Ovary (tissue), 3 donors: ENCODE measurements at regions not wholly inside any gene's neighbourhood (a gene's known extent, or its start where the extent isn't known, plus 50 kb on each side); places are given as distances from the start of the nearest gene placed in this dataset.

ENCODE experiments used
- CTCF ChIP-seq, 3 donors: fragments of 450-650 bp in 2 of 3; fragments of 200-600 bp in 1 of 3; IDR thresholded peaks; one replicate each; pipeline versions ENCODE4 v1.5.1 to v1.8.0; 2016 to 2022; ENCODE audit warnings: antibody characterized with exemption in 3 of 3, mild to moderate bottlenecking in 1 of 3
- POLR2A ChIP-seq: fragments of 450-650 bp; IDR thresholded peaks from one replicate; pipeline ENCODE4 v1.6.1; 2017; ENCODE audit warnings: antibody characterized with exemption, mild to moderate bottlenecking, moderate library complexity
- donor health status: DM: no; HTN: no; CAD: no.

DNA sequence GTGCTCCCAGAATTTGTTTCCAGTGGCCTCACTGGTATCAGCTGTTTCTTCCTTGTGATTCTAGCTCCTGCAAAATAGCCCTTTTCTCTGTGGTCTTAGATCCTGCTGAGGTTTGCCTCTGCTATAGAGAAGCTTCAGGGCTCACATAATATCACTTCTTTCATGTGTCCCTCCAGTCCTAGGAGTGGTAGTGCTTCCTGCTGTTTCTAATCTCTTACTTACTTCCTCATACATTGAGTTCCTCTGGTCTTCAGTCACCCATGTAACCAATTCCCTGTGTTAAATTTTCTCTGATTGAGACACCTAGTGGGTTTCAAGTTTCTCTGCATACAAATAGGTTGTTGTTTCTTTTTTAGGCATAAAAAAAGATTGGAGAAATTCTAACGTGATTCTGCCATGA is 1567.9 kb downstream of the ARAP2 start:
- TF ChIP-seq POLR2A: no peak
- TF ChIP-seq CTCF (IDR thresholded peaks at IDR 0.05): no peak
